Activated CD8-positive, alpha-beta memory T cell treated with anti-CD3 and anti-CD28 coated beads for 48 hours (primary cell): ENCODE measurements at regions not wholly inside any gene's neighbourhood (a gene's known extent, or its start where the extent isn't known, plus 50 kb on each side); places are given as distances from the start of the nearest gene placed in this dataset.

ENCODE experiments used
- DNase-seq, 3 experiments: peaks; one replicate each; pipeline ENCODE4 v3.0.0-alpha.2; 2020; ENCODE audit warnings: low read depth in 2 of 3, low spot score in 2 of 3

DNA sequence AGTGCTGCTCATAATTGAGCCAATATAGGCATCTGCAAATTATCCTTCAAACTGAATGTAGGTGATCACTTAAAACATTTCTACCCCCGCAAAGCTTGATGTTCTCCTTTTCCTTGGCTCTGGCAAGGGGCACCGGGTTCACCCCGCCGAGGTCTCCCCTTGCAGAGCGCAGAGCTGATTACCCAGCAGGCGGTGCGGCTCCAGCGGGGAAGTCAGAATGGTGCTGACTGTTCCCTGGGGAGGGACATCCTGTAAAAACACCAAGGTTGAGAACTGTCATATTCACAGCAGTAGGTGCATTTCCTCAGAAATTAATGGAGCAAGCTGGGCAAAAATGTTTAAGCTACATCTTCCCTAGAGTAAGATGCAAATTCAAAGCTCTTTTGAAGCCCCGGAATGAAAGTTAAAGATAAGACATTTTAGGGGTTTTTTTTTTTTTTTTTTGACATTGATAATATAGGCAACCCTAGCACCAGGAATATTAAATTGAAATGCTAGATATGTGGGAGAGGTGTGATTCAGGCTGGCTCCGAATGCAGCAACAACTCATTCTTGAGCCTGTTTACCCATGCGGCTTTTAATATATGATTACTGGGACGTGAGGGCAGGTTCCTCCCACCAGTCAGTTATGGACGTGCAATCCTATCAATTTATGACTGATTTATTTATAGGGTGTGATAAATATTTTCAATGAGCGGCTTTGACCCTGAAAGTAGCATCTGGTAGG, 767.3 kb upstream of the TENM3 start:
- DNase-seq, result no peak

DNA sequence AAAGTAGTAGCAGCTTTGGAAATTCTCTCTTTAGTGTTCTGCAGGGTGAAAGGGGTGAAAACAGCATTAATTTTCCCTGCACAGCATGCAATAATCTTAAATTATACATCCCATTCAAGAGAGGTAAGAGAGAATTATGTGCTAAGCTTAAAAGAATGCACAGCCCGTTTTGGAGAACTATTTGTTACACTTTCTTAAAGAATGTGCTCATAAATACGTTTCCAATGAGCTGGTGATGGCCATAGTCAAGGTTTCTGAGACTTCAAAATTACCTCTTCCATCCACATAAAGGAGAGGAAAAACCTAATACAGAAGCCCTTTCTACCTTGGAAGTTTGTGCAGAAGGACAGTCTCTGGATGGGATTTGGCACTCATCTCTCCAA, 766.7 kb upstream of the TENM3 start:
- DNase-seq, result no peak

- DNase-seq, result no peak
These were observed 765.6 kb upstream of the TENM3 start for GRCh38 chr4:181477591-181477990.

DNA sequence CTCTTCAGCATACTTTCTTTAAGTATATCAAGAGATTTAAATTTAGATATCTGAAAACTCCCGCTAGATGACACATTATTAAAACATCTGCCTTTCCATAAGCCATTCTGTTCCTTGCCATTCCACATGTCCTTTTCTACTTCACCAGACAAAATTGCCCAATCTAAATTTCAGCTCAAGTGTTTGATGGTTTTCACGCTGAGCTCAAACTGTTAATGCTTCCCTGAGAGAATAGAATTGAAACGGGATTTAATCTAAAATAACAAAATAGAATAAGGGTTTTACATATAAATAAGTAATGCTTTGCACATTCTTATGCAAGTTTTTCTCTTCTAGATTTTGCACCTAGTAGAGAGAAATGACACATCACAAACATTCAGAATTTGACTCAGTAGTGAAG, 764.5 kb upstream of the TENM3 start:
- no peak for DNase-seq

DNA sequence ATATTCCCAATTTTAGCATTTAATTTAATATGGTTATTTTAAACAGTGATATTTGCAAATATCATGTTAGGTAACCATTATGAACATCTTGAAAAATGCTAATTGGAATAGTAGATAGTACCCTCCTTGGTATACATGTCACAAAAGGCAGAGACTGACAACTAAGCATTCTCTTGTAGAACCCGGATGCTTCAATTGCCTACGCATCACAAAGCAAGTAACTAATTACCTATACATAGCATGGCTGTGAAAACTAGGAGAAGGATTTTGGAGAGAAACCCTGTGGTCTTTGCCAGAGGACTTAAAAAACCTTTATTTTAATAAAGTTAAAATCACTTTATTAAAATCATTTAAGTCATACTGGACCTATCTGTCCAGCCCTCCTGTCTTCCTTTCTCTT, 764.1 kb upstream of the TENM3 start:
- DNase-seq, result no peak

DNA sequence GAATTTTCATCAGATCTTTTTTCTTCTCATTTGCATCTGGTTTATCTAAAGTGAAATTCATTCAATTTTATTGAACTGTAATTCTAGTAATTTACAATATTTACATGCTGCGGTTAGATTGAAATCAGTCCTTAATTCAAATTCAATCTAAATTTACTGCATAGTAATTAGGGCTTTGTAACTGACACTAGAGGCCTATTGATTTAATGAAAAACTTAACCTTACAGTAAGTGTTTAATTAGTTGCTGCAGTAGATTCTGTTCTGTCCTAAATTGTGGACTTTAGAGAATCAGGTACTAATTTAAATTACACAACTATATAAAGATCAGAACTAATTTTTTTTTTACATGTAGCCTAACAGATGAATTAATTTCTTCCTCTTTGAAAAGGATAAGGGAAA, 758.8 kb upstream of the TENM3 start:
- no peak for DNase-seq

DNA sequence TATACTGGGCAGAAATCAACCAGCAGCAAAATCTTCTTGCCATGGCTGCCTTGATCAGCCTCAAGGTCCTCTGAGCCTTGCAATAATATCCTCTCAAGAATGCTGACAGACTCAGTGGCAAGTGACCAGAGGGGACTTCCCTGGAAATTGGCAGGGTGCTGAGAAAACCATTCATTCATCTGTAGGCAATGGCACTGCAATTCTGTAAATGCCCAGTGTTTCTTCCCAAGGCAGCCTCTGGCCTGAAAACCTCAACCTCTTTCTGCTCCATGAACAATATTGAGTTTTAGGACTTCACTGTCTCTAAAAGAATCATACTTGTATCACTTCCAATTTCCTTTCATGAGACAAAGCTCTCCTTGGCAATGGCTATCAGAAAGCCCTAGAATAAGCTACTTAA, 754.3 kb upstream of the TENM3 start:
- no peak for DNase-seq

GRCh38 chr4:181498148-181498547, 745.1 kb upstream of the TENM3 start:
- DNase-seq, result no peak

DNA sequence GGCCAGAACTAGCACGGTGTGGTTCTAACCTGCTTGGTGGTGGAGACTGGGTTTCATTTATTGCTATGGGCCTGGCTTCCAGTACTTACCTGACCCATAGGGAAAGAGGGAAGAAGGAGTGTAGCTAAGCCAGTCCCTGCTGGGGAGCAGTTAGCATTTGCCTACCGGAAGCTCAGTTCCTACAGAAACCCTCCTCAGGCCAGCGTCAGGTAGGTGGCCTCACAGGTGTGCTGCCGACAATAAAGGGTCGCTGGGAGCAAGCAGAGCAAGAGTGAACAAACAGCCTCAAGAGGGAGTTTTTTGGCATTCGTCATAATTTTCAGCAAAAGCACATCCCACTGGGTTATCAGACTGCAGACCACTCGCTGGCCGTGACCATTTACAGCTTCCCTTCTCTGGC, 740.6 kb upstream of the TENM3 start:
- DNase-seq, result no peak

- no peak for DNase-seq
These were observed 739.4 kb upstream of the TENM3 start for GRCh38 chr4:181503687-181504390.

- no peak for DNase-seq
These were observed 738.3 kb upstream of the TENM3 start for GRCh38 chr4:181504924-181505323.

GRCh38 chr4:181507180-181507835, 735.9 kb upstream of the TENM3 start:
- no peak for DNase-seq

DNA sequence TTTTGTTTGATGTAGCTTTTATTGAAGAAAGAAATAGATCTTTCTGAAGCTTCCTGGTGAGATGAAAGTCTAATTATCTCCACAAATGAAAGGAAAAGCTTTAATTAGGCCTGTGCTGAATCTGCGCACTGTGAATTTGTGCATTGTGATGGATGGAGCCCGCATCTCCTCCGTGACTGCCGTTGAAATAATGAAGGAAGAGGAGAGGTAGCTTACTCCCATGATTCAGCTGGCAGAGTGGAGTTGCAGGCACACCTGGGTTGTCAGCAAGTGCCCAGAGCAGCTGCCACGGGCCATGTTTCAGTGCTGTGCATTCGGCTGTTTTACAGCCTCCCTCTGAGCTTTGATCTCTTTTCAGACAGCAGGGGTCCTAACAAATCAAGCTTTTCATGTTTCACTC, 735.3 kb upstream of the TENM3 start:
- no peak for DNase-seq

DNA sequence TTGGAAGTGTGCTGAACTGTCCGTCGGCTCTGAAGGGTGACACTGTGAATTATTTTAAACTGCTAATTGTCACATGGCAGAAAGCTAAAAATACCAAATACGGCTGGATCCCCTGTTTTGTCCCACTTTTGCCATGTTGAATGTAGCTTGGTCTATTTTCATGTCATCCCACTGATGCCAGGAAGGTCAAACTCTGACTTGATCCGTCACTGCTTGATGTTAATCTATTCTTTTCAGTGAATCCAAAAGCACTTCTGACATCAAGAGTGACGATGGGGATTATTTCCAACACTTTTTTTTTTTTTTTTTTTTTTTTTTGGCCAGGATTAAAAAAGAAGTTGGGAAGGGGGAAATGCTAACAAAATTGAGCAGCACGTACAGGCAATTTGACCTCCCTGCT, 734.6 kb upstream of the TENM3 start:
- no peak for DNase-seq

- no peak for DNase-seq
These were observed 734.1 kb upstream of the TENM3 start for GRCh38 chr4:181509073-181509472.

GRCh38 chr4:181517491-181517890, 725.7 kb upstream of the TENM3 start:
- no peak for DNase-seq

DNA sequence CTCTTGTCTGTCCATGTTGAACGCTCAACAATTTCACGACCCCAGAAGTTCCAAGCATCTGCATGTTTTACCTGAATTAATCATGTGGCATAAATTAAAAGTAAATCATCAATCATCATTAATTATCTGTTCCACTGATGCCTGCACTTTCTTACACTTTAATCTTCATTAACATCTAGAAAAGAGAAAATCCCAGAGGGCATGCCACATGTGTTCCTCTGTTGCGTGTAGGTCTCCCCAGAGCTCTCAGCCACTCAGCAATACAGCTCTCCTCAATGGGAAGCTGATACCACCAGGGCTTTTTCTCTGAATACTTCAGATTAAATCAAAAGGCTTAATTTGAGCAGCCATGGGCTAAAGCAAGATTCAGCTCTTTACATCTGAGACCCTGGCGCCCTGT, 722.4 kb upstream of the TENM3 start:
- DNase-seq, result no peak

GRCh38 chr4:181523973-181524372, 719.2 kb upstream of the TENM3 start:
- DNase-seq, result no peak

GRCh38 chr4:181524499-181524898, 718.7 kb upstream of the TENM3 start:
- no peak for DNase-seq

- no peak for DNase-seq
These were observed 717.6 kb upstream of the TENM3 start for GRCh38 chr4:181525634-181526033.

- DNase-seq, result peak in 1 of 3 experiments; percentile 1
These were observed 714.5 kb upstream of the TENM3 start for GRCh38 chr4:181528570-181529184.

- DNase-seq, result no peak
These were observed 713.7 kb upstream of the TENM3 start for GRCh38 chr4:181529537-181529936.
